ENCODE measurements at regions not wholly inside any gene's neighbourhood (a gene's known extent, or its start where the extent isn't known, plus 50 kb on each side); places are given as distances from the start of the nearest gene placed in this dataset.

DNA sequence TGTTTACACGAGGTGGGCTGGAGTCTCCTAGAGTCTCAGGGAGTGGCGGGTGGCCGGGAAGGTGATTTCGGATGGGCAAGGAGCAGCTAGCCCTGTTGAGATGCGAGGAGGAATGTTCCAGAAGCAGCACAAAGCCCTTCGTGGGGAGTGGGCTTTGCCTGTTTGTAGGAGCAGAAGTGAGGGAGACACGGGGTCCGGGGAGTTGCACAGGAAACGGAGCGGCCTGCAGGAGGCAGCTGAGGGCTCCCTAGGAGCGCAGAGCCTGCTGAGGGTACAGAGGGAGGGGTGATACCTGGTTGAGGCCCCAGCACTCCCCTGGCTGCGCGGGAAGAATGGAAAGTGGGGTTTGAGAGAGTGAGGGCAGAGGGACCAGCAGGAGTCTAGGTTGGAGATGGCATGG lies 847.2 kb downstream of the TBC1D22A start:
- Mint-ChIP-seq H3K9me3 (no peaks in the 10 kb centered on the region), H3K4me1 (ENCODE audit: low read depth) (no peaks in the 10 kb centered on the region), H3K4me3 (no peak overlapping the region), H3K27ac (no peak overlapping the region), H3K36me3 (ENCODE audit: low read depth) (no peaks in the 10 kb centered on the region), H3K27me3 (no peaks in the 10 kb centered on the region)
- DNase-seq, result no peak

DNA sequence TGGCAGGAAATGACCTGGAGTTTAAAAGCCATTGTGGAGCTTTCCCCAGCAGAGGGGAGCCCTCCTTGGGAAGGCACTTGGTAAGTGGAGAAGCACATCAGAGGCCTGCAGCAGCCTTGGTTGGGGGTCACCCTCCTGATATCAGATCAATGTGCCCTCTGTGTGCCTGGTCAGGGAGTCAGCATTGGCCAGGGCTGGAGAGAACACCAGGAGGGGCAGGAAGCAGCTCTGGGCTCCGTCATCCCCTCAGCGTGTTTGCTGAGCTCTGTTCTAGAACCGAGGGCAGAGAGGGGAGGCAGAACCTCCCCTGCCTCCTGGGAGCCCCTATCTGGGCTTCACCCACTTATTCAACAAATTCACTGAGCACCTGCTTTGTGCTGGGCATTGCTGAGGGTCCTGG lies 846.0 kb downstream of the TBC1D22A start:
- no peaks in the 10 kb centered on the region for H3K36me3 Mint-ChIP-seq (ENCODE audit: low read depth)
- H3K27ac Mint-ChIP-seq, result no peak overlapping the region
- no peak for DNase-seq
- H3K9me3 Mint-ChIP-seq, result no peaks in the 10 kb centered on the region
- H3K27me3 Mint-ChIP-seq, result no peaks in the 10 kb centered on the region
- no peak overlapping the region for H3K4me3 Mint-ChIP-seq
- no peaks in the 10 kb centered on the region for H3K4me1 Mint-ChIP-seq (ENCODE audit: low read depth)

DNA sequence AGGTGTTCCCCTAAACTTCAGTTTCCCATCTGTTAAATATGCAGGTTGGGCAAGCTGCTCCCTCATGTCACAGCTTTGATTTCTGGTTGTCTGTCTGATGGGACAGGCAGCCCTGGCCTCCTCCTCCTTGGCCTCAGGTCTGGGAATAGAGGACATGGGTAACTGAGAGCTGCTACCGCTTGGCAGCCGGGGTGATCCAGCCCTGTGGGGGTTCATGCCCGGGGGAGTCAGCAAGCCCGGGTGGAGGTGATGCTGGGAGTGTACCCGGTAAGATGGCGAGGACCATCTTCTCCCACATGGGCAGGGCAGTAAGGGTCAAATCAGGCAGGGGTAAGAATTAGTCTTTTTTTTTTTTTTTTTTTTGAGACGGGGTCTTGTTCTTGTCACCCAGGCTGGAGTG lies 845.0 kb downstream of the TBC1D22A start:
- no peak for DNase-seq
- Mint-ChIP-seq H3K4me1 (ENCODE audit: low read depth) (no peaks in the 10 kb centered on the region), H3K4me3 (no peak overlapping the region), H3K27ac (no peak overlapping the region), H3K27me3 (no peaks in the 10 kb centered on the region), H3K36me3 (ENCODE audit: low read depth) (no peaks in the 10 kb centered on the region), H3K9me3 (no peaks in the 10 kb centered on the region)

DNA sequence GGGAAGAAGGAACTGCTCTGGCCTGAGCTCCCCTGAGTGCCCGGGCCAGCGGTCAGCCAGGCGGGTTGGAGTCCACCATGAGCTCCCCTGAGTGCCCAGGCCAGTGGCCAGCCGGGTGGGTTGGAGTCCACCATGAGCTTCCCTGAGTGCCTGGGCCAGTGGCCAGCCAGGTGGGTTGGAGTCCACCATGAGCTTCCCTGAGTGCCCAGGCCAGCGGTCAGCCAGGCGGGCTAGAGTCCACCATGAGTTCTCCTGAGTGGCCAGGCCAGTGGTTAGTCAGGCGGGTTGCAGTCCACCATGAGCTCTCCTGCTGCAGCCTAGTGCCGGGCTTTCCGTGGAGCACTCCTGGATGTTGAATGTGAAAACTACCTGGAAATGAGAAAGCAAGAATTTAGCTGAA lies 844.0 kb downstream of the TBC1D22A start:
- Mint-ChIP-seq H3K4me1 (ENCODE audit: low read depth) (no peaks in the 10 kb centered on the region), H3K36me3 (ENCODE audit: low read depth) (no peaks in the 10 kb centered on the region), H3K27ac (no peak overlapping the region), H3K4me3 (no peak overlapping the region), H3K9me3 (no peaks in the 10 kb centered on the region), H3K27me3 (peaks cover 8% of the 10 kb centered on the region)
- no peak for DNase-seq

DNA sequence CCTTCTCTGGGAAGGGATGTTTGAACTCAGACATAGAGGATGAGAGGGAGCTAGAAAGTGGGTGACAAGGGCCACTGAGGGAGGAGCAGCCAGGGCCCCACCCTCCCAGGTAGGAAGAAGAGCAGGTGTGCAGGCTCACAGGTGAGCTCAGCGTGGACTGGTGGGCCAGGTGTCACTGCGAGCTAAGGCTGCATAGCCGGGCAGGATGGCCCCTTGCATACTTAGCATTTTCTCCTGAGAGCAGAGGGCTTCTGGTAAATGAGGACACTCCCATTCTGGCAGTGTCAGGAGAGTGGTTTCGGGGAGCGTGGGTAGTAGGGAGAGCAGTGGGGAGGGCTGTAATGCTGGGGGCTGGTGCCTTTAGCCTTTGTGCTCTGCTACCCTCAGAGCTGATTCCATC lies 843.4 kb downstream of the TBC1D22A start:
- H3K27me3 Mint-ChIP-seq, result peaks cover 13% of the 10 kb centered on the region
- no peak overlapping the region for H3K4me3 Mint-ChIP-seq
- H3K4me1 Mint-ChIP-seq (ENCODE audit: low read depth), result no peaks in the 10 kb centered on the region
- no peaks in the 10 kb centered on the region for H3K9me3 Mint-ChIP-seq
- no peak for DNase-seq
- H3K27ac Mint-ChIP-seq, result no peak overlapping the region
- no peaks in the 10 kb centered on the region for H3K36me3 Mint-ChIP-seq (ENCODE audit: low read depth)

DNA sequence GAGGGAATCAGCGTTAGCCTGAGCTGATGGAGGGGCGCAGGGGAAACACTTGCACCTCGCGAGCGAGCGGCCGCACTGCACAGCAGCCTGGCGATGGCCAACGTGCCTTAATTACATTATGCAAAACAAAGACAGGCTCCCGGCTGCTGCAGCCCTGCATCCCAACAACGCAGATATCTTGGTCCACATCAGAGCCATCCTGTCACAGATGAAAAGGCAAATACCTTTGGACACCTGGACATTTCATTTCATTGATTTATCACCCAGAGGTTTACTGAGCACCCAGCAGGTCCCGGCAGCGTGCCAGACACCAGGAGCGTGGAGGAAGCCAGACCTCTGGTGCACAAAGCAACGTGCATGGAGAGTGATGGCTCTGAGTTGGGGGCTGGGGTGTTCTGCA lies 843.0 kb downstream of the TBC1D22A start:
- Mint-ChIP-seq H3K27ac (no peak overlapping the region), H3K27me3 (peaks cover 13% of the 10 kb centered on the region), H3K9me3 (no peaks in the 10 kb centered on the region), H3K36me3 (ENCODE audit: low read depth) (no peaks in the 10 kb centered on the region), H3K4me3 (no peak overlapping the region), H3K4me1 (ENCODE audit: low read depth) (no peaks in the 10 kb centered on the region)
- no peak for DNase-seq

DNA sequence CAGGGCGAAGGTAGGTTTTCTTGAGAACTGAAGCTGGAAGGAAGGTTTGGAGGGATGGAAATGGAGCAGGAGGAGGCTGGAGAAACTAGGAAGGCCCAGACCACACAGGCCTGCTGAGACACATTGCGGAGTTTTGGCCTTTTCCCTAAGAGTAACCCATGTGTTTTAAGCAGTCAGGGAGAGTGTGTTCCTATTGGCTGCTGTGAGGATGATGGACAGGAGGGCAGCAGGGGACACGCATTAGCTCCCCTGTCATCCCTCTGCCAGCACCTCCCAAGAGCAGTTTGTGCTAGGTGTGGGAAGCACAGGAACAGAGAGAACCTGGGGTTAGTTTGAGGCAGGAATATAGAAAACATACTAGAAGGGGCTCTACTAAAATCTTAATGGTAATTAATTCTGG lies 842.1 kb downstream of the TBC1D22A start:
- Mint-ChIP-seq H3K27ac (no peak overlapping the region), H3K9me3 (no peaks in the 10 kb centered on the region), H3K36me3 (ENCODE audit: low read depth) (no peaks in the 10 kb centered on the region), H3K27me3 (peaks cover 16% of the 10 kb centered on the region), H3K4me3 (no peak overlapping the region), H3K4me1 (ENCODE audit: low read depth) (no peaks in the 10 kb centered on the region)
- DNase-seq, result no peak

DNA sequence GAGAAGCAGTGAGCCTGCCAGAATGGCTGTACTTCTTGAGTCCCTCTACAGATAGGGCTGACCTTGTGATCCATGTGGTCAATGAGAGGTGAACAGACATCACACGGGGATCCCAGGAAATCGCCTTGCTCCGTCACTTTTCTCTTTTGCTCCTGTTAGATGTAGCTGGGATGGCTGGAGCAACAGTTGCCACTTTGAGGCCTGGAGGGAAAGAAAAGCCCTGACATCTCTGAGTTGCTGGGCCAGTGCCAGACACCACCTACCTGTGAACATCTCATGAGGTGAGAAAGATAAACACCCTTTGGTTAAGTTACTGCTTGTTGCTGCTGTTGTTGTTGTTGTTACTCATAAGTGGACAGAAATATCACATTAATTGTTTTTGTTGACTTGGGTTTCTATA lies 840.3 kb downstream of the TBC1D22A start:
- Mint-ChIP-seq H3K4me1 (ENCODE audit: low read depth) (no peaks in the 10 kb centered on the region), H3K4me3 (no peak overlapping the region), H3K27ac (no peak overlapping the region), H3K36me3 (ENCODE audit: low read depth) (no peaks in the 10 kb centered on the region), H3K9me3 (no peaks in the 10 kb centered on the region), H3K27me3 (peaks cover 17% of the 10 kb centered on the region)
- no peak for DNase-seq

DNA sequence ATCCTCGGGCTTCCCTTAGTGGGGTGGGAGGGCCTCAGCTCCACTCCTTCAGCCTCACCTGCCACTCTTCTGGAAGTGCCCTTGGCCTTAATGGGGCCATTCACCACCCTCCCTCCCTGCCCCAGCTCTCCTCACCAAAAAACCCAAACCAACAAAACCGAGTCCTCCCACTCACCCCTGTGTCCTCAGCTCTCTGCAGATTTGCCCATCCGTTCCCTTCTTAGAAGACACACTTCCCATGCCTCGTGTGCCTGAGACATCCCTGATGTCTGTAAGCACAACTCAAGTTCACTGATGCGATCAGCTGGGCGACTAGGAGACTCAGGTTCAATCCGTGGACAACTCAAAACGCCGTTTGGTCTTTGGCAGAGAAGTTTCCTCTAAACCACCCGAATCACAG lies 839.2 kb downstream of the TBC1D22A start:
- Mint-ChIP-seq H3K4me3 (no peak overlapping the region), H3K27ac (no peak overlapping the region), H3K27me3 (peaks cover 17% of the 10 kb centered on the region), H3K9me3 (no peaks in the 10 kb centered on the region), H3K4me1 (ENCODE audit: low read depth) (no peaks in the 10 kb centered on the region), H3K36me3 (ENCODE audit: low read depth) (no peaks in the 10 kb centered on the region)
- no peak for DNase-seq

DNA sequence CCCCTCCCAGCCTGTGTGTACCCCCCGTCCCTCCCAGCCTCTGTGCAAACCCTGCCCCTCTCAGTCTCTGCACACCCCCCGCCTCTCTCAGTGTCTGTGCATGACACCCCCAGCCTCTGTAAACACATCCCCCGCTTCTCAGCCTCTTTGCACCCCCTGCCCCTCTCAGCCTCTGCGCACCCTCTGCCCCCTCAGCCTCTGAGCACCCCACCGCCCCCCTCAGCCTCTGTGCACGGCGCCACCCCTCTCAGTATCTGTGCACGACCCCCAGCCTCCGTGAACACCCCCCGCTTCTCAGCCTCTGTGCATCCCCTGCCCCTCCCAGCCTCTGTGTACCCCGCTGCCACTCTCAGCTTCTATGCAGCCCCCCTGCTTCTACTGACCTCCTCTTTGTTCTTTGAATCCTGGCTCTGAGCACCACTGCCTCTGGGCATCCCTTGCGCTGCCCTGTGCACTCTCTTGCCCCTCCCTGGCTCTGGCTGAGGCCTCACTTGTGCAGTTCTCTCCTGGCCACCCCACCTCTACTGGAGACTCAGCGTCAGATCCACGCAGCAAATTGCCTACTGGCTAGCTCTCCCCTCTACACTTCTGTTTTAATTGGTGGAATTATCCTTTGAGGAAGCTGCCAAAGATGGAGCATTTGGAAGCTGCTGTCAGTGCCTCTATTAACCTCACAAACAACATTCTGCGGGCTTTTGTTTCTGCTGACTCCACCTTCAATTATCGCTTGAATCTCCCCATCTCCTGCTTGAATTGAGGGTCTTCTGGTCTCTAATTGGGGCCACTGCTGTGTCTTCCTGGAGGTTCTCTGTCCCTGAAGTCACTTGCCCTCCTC lies 838.6 kb downstream of the TBC1D22A start:
- H3K9me3 Mint-ChIP-seq, result no peaks in the 10 kb centered on the region
- H3K27ac Mint-ChIP-seq, result no peak overlapping the region
- no peaks in the 10 kb centered on the region for H3K36me3 Mint-ChIP-seq (ENCODE audit: low read depth)
- peaks cover 17% of the 10 kb centered on the region for H3K27me3 Mint-ChIP-seq
- H3K4me3 Mint-ChIP-seq, result no peak overlapping the region
- DNase-seq, result no peak
- no peaks in the 10 kb centered on the region for H3K4me1 Mint-ChIP-seq (ENCODE audit: low read depth)

DNA sequence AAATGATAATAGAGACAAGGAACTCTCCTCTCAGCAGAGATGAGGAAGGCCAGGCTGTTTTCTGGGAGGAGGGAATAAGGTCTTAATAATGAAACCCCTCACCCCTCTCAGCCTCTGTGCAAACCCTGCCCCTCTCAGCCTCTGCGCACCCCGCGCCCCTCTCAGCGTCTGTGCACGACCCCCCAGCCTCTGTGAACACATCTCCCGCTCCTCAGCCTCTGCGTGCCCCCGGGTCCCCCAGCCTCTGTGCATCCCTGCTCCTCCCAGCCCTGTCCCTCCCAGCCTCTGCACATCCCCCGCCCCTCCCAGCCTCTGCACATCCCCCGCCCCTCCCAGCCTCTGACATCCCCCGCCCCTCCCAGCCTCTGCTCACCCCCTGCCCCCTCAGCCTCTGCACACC lies 837.8 kb downstream of the TBC1D22A start:
- Mint-ChIP-seq H3K4me3 (no peak overlapping the region), H3K27ac (no peak overlapping the region), H3K9me3 (no peaks in the 10 kb centered on the region), H3K27me3 (peaks cover 17% of the 10 kb centered on the region), H3K36me3 (ENCODE audit: low read depth) (no peaks in the 10 kb centered on the region), H3K4me1 (ENCODE audit: low read depth) (no peaks in the 10 kb centered on the region)
- no peak for DNase-seq

DNA sequence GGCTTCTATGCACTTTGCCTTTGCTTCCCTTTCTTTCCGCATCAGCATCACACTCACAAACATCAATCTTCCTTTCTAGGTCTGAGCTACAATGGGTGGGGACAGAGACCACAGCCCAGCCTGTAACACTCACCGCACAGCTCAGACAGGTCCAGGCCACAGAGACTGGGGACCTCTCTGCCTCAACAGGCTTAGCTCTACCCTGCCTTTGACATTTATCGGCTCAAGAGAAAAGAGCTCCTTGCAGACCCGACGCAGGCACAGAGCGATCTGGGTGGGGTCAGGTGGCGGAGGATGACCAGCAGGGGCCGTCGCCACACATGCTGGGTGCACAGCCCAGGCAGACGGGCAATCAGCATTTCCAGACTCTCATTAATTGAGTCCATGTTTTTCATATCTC lies 837.3 kb downstream of the TBC1D22A start:
- Mint-ChIP-seq H3K9me3 (no peaks in the 10 kb centered on the region), H3K36me3 (ENCODE audit: low read depth) (no peaks in the 10 kb centered on the region), H3K4me3 (no peak overlapping the region), H3K4me1 (ENCODE audit: low read depth) (no peaks in the 10 kb centered on the region), H3K27ac (no peak overlapping the region), H3K27me3 (peaks cover 17% of the 10 kb centered on the region)
- no peak for DNase-seq

DNA sequence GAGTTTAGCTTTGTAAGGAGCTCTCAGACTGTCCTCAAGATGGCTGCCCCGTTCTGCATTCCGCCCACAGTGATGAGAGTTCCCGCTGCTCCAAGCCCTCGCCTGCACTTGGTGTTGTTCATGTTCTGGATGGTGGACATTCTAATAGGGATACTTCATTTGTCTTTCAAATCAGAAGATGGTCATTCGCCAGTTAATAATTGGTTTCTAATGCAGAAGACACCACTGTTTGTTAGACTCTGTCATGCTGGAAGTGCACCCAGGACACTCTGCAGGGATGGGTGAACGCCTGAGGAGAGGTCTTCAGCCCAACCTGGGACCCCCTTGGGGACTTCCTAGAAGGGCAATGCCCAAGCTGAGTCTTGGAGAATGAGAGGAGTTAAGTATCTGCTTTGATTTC lies 836.4 kb downstream of the TBC1D22A start:
- DNase-seq, result no peak
- Mint-ChIP-seq H3K27ac (no peak overlapping the region), H3K36me3 (ENCODE audit: low read depth) (no peaks in the 10 kb centered on the region), H3K27me3 (peaks cover 17% of the 10 kb centered on the region), H3K4me3 (no peak overlapping the region), H3K4me1 (ENCODE audit: low read depth) (no peaks in the 10 kb centered on the region), H3K9me3 (no peaks in the 10 kb centered on the region)

DNA sequence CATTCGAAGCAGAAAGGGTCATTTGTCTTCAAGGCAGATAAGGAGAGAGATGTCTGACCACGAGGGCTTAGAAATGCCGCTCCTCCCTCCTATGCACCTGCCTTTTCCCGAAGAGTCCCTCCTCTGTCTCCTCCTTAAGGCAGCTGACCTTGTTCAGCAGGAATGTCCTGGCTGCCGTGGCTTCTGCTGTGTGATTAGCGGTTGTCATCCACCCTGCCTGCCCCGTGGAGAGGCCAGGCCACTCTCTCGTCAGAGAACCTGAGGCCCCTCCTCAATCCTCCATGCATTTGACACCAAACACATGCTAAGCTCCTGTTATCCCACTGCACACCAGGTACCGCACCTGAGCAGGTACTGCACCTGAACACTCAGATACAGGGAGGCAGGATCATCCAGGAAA lies 834.6 kb downstream of the TBC1D22A start:
- Mint-ChIP-seq H3K27me3 (peaks cover 15% of the 10 kb centered on the region), H3K36me3 (ENCODE audit: low read depth) (no peaks in the 10 kb centered on the region), H3K9me3 (no peaks in the 10 kb centered on the region), H3K4me1 (ENCODE audit: low read depth) (no peaks in the 10 kb centered on the region), H3K27ac (no peak overlapping the region), H3K4me3 (no peak overlapping the region)
- no peak for DNase-seq

DNA sequence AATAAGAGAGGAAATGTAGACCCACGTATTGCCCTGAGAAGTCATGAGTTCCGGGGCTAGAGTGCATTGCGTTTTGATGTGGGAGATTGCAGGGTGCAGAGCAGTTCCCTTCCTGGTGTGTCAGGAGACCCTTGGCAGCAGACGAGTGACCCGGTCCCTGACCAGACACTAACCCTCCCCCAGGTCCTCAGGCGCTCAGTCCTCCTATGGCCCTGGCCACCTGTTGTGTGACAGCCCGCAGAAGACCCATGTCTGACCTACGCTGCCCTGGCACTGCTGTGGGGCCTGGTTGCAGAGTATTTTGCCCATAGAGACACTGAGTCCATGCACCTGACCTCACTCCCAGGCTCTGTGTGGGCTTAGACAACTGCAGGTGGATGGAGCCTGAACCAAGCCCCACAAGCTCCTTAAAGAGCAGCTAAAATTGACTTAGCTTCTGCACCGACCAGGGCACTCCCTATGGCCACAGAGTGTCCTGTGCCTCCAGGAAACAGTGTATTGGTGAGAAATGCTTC lies 833.8 kb downstream of the TBC1D22A start:
- Mint-ChIP-seq H3K9me3 (no peaks in the 10 kb centered on the region), H3K27ac (no peak overlapping the region), H3K36me3 (ENCODE audit: low read depth) (no peaks in the 10 kb centered on the region), H3K4me1 (ENCODE audit: low read depth) (no peaks in the 10 kb centered on the region), H3K4me3 (no peak overlapping the region), H3K27me3 (peaks cover 7% of the 10 kb centered on the region)
- no peak for DNase-seq

All from activated T-cell treated with anti-CD3 and anti-CD28 coated beads, Interleukin-2, amount 50 U/mL, for 24 hours (primary cell).